Breast epithelium (tissue), 4 donors: ENCODE measurements at regions not wholly inside any gene's neighbourhood (a gene's known extent, or its start where the extent isn't known, plus 50 kb on each side); places are given as distances from the start of the nearest gene placed in this dataset.

ENCODE experiments used
- DNase-seq, 2 donors: peaks; one replicate each; pipeline ENCODE4 v3.0.0-alpha.2; 2019; ENCODE audit warnings: low spot score in 2 of 2
- H3K27ac ChIP-seq, 2 donors: fragments of 200-600 bp; sonication (generic) in 1 of 2; one replicate each; pipeline ENCODE4 v1.5.1; 2016 to 2019; ENCODE audit warnings: mild to moderate bottlenecking in 1 of 2
- H3K27me3 ChIP-seq, 2 donors: fragments of 200-600 bp; sonication (generic) in 1 of 2; one replicate each; pipeline versions ENCODE4 v1.5.1 to v1.6.0; 2017 to 2019; ENCODE audit warnings: control low read depth in 1 of 2, mild to moderate bottlenecking in 1 of 2
- H3K36me3 ChIP-seq: fragments of 200-600 bp; one replicate; pipeline ENCODE4 v1.5.1; 2019
- H3K4me1 ChIP-seq, 2 donors: fragments of 200-600 bp; sonication (generic); one replicate each; pipeline ENCODE4 v1.5.1; 2016 to 2019; ENCODE audit warnings: control low read depth in 1 of 2
- H3K4me3 ChIP-seq, 3 donors: fragments of 200-600 bp; sonication (generic); 1 replicate in 2 of 3; 2 replicates in 1 of 3; pipeline ENCODE4 v1.5.1; 2016 to 2019; ENCODE audit warnings: mild to moderate bottlenecking in 3 of 3, moderate library complexity in 2 of 3
- H3K9me3 ChIP-seq, 2 donors: fragments of 200-600 bp; sonication (generic) in 1 of 2; one replicate each; pipeline ENCODE4 v1.5.1; 2016 to 2019; ENCODE audit warnings: control low read depth in 1 of 2
- POLR2A ChIP-seq: fragments of 450-650 bp; IDR thresholded peaks from one replicate; pipeline ENCODE4 v1.6.1; 2016; ENCODE audit warnings: antibody characterized with exemption, mild to moderate bottlenecking, moderate library complexity
- POLR2AphosphoS5 ChIP-seq, 3 donors: sonication (generic); formaldehyde crosslinking; IDR thresholded peaks; one replicate each; pipeline ENCODE4 v1.6.1; 2017; ENCODE audit warnings: antibody characterized with exemption in 3 of 3
- intact Hi-C: fragments of 100-400 bp; cut with DNase I; formaldehyde crosslinking; loops from one replicate; pipeline ENCODE4 v1.15.1; 2023; ENCODE audit warnings: low total_unique reads
- TF ChIP-seq, protein P1 (sequence below), 3 donors: fragments of 450-650 bp; IDR thresholded peaks; one replicate each; pipeline ENCODE4 v1.5.1; 2016 to 2017; ENCODE audit warnings: antibody characterized with exemption in 3 of 3, mild to moderate bottlenecking in 3 of 3, moderate library complexity in 3 of 3

DNA sequence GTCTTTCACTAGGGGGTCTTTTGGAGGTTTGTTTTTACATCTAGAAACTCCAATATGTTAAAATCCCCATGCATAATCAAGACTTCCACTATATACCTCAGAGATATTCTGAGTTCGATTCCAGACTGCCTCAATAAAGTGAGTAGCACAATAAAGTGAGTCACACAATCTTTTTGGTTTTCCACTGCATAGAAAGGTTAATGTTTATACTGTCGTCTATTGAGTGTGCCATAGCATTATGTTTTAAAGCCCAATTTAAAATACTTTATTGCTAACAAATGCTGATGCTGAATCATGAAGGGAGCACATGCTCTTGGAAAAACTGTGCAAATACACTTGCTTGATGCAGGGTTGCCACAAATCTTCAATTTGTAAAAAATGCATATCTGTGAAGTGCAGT, 227.5 kb upstream of the ZFHX3 start:
- Histone ChIP-seq H3K27ac (no peak overlapping the region), H3K4me1 (no peaks in the 10 kb centered on the region), H3K4me3 (no peak overlapping the region), H3K9me3 (no peaks in the 10 kb centered on the region), H3K36me3 (no peaks in the 10 kb centered on the region), H3K27me3 (no peaks in the 10 kb centered on the region)
- no peak for TF ChIP-seq POLR2A
- no peak for TF ChIP-seq POLR2AphosphoS5 (IDR thresholded peaks at IDR 0.05)
- TF ChIP-seq, protein P1, sequence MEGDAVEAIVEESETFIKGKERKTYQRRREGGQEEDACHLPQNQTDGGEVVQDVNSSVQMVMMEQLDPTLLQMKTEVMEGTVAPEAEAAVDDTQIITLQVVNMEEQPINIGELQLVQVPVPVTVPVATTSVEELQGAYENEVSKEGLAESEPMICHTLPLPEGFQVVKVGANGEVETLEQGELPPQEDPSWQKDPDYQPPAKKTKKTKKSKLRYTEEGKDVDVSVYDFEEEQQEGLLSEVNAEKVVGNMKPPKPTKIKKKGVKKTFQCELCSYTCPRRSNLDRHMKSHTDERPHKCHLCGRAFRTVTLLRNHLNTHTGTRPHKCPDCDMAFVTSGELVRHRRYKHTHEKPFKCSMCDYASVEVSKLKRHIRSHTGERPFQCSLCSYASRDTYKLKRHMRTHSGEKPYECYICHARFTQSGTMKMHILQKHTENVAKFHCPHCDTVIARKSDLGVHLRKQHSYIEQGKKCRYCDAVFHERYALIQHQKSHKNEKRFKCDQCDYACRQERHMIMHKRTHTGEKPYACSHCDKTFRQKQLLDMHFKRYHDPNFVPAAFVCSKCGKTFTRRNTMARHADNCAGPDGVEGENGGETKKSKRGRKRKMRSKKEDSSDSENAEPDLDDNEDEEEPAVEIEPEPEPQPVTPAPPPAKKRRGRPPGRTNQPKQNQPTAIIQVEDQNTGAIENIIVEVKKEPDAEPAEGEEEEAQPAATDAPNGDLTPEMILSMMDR (IDR thresholded peaks at IDR 0.05) = no peak
- intact Hi-C loops = no loop called here
- no peak for DNase-seq

GRCh38 chr16:73275024-73275423, 227.1 kb upstream of the ZFHX3 start:
- DNase-seq = no peak
- Histone ChIP-seq H3K27ac (no peak overlapping the region), H3K27me3 (no peaks in the 10 kb centered on the region), H3K9me3 (no peaks in the 10 kb centered on the region), H3K4me1 (no peaks in the 10 kb centered on the region), H3K4me3 (no peak overlapping the region), H3K36me3 (no peaks in the 10 kb centered on the region)
- TF ChIP-seq POLR2A (no peak), POLR2AphosphoS5 (IDR thresholded peaks at IDR 0.05) (no peak)
- TF ChIP-seq, protein P1 (IDR thresholded peaks at IDR 0.05) = no peak
- intact Hi-C loops = no loop called here

- TF ChIP-seq, protein P1 (IDR thresholded peaks at IDR 0.05) = no peak
- TF ChIP-seq POLR2AphosphoS5 (IDR thresholded peaks at IDR 0.05) = no peak
- no peak for TF ChIP-seq POLR2A
- H3K27me3 ChIP-seq = no peaks in the 10 kb centered on the region
- no peaks in the 10 kb centered on the region for H3K4me1 ChIP-seq
- H3K36me3 ChIP-seq = no peaks in the 10 kb centered on the region
- no peak for DNase-seq
- H3K9me3 ChIP-seq = no peaks in the 10 kb centered on the region
- no peak overlapping the region for H3K4me3 ChIP-seq
- intact Hi-C loops = no loop called here
- H3K27ac ChIP-seq = no peak overlapping the region
Measured at GRCh38 chr16:73274140-73274539, 226.2 kb upstream of the ZFHX3 start.

DNA sequence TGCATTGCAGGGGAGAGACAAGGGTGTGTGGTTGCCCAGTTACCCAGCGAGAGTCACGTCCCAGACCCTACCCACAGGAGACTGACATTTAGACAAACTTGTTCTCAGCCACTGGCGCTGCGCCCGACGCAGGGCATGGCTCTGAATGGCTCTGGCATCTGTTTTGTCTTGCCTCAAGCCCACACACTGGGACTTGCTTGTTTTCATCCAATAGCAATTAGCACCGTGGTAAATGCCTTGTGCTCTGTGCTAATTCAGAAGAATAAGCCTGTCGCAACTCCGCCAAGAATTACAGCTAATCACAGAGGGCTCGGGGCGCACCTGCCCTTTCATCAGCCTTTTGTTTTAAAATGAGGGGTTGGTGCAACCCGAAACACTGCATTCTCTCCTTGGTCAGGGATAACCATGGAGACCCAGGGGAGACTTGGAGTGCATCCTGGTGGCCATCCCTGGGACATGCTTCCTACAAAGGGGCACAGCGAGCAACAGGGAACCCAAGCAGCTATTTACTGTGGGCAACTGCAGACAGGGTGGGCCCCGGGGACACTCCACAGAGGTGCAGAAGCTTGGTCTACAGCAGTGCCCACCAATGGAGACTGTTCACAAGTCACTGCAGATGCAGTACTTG, 220.6 kb upstream of the ZFHX3 start:
- H3K4me1 ChIP-seq = no peaks in the 10 kb centered on the region
- H3K4me3 ChIP-seq = no peak overlapping the region
- H3K36me3 ChIP-seq = no peaks in the 10 kb centered on the region
- DNase-seq = no peak
- TF ChIP-seq POLR2A (no peak), POLR2AphosphoS5 (IDR thresholded peaks at IDR 0.05) (no peak)
- TF ChIP-seq, protein P1 (IDR thresholded peaks at IDR 0.05) = no peak
- no peaks in the 10 kb centered on the region for H3K9me3 ChIP-seq
- peaks cover 0 to 4% of the 10 kb centered on the region in 2 donors for H3K27me3 ChIP-seq
- intact Hi-C loops = no loop called here
- no peak overlapping the region for H3K27ac ChIP-seq

- DNase-seq = no peak
- no peaks in the 10 kb centered on the region for H3K4me1 ChIP-seq
- no peaks in the 10 kb centered on the region for H3K36me3 ChIP-seq
- peaks cover 0 to 4% of the 10 kb centered on the region in 2 donors for H3K27me3 ChIP-seq
- TF ChIP-seq, protein P1 (IDR thresholded peaks at IDR 0.05) = no peak
- TF ChIP-seq POLR2A (no peak), POLR2AphosphoS5 (IDR thresholded peaks at IDR 0.05) (no peak)
- H3K4me3 ChIP-seq = no peak overlapping the region
- no peak overlapping the region for H3K27ac ChIP-seq
- peaks cover 0 to 3% of the 10 kb centered on the region in 2 donors for H3K9me3 ChIP-seq
- intact Hi-C loops = no loop called here
Measured at GRCh38 chr16:73265935-73266334, 218.0 kb upstream of the ZFHX3 start.
